Spleen (tissue), 7 donors: ENCODE measurements at regions not wholly inside any gene's neighbourhood (a gene's known extent, or its start where the extent isn't known, plus 50 kb on each side); places are given as distances from the start of the nearest gene placed in this dataset.

ENCODE experiments used
- CTCF ChIP-seq, 11 experiments: fragments of 200-600 bp in 7 of 11; fragments of 450-650 bp in 4 of 11; sonication (generic) in 4 of 11; IDR thresholded peaks in 8 of 11; conservative IDR thresholded peaks in 3 of 11; 1 replicate in 7 of 11; 2 replicates in 4 of 11; pipeline versions ENCODE4 v1.4.0 to v1.8.0; 2016 to 2021; ENCODE audit warnings: antibody characterized with exemption in 11 of 11, inconsistent platforms in 4 of 11, mild to moderate bottlenecking in 1 of 11
- POLR2A ChIP-seq, 3 donors: fragments of 450-650 bp; IDR thresholded peaks; one replicate each; pipeline ENCODE4 v1.5.1; 2017; ENCODE audit warnings: antibody characterized with exemption in 3 of 3, mild to moderate bottlenecking in 1 of 3
- POLR2AphosphoS5 ChIP-seq, 3 donors: sonication (generic); formaldehyde crosslinking; IDR thresholded peaks; one replicate each; pipeline ENCODE4 v1.5.1; 2017; ENCODE audit warnings: antibody characterized with exemption in 3 of 3
- donor health status: DM: no; HTN: no; CAD: no; lungs with moderate emphysema.
- donor health status: DM: no; HTN: no; CAD: no.
- donor health status: DM: no; HTN: no; CAD: no.

GRCh38 chr17:15168379-15168778 lies 96.7 kb downstream of the PMP22 start:
- no peak for TF ChIP-seq CTCF (IDR thresholded peaks at IDR 0.05 in 8 of 11, conservative IDR thresholded peaks at IDR 0.05 in 3 of 11)
- TF ChIP-seq POLR2A (IDR thresholded peaks at IDR 0.05) = no peak
- TF ChIP-seq POLR2AphosphoS5 (IDR thresholded peaks at IDR 0.05) = no peak
